ENCODE measurements at regions not wholly inside any gene's neighbourhood (a gene's known extent, or its start where the extent isn't known, plus 50 kb on each side); places are given as distances from the start of the nearest gene placed in this dataset.

GRCh38 chr12:58270966-58271705 is 329.8 kb downstream of the ATP23 start:
- Histone ChIP-seq H3K27me3 (ENCODE audit: control insufficient read depth, insufficient read depth, low read length) (no peaks in the 10 kb centered on the region; the same call in 1 of the 2 replicates), H3K36me3 (ENCODE audit: control insufficient read depth, insufficient read depth, low read length) (no peaks in the 10 kb centered on the region), H3K4me3 (ENCODE audit: low read depth, low read length) (no peak overlapping the region)
- ChIA-PET CTCF (interaction anchor here (1.1 kb wide), 1 partner anchor 96 kb away, joined by 4 read pairs; no protein-coding TSS in a partner anchor), POLR2A (no interaction called here)
- no peak for DNase-seq (ENCODE audit: low read depth)
- no peak for TF ChIP-seq CTCF (IDR thresholded peaks at IDR 0.05; ENCODE audit: insufficient read depth, low read depth, low read length)

- Histone ChIP-seq H3K4me3 (ENCODE audit: low read depth, low read length) (no peak overlapping the region), H3K27me3 (ENCODE audit: control insufficient read depth, insufficient read depth, low read length) (no peaks in the 10 kb centered on the region; the same call in 1 of the 2 replicates), H3K36me3 (ENCODE audit: control insufficient read depth, insufficient read depth, low read length) (no peaks in the 10 kb centered on the region)
- CTCF ChIA-PET, result no interaction called here
- no peak for DNase-seq (ENCODE audit: low read depth)
- TF ChIP-seq CTCF (IDR thresholded peaks at IDR 0.05; ENCODE audit: insufficient read depth, low read depth, low read length), result no peak
- POLR2A ChIA-PET, result no interaction called here
Observed at GRCh38 chr12:58272461-58272860, 331.1 kb downstream of the ATP23 start.

- Histone ChIP-seq H3K4me3 (ENCODE audit: low read depth, low read length) (no peak overlapping the region), H3K36me3 (ENCODE audit: control insufficient read depth, insufficient read depth, low read length) (no peaks in the 10 kb centered on the region), H3K27me3 (ENCODE audit: control insufficient read depth, insufficient read depth, low read length) (no peaks in the 10 kb centered on the region; the same call in 1 of the 2 replicates)
- ChIA-PET POLR2A (no interaction called here), CTCF (interaction anchor here (0.9 kb wide), 1 partner anchor 8 kb away, joined by 3 read pairs; no protein-coding TSS in a partner anchor)
- DNase-seq (ENCODE audit: low read depth), result no peak
- TF ChIP-seq CTCF (IDR thresholded peaks at IDR 0.05; ENCODE audit: insufficient read depth, low read depth, low read length), result no peak
Observed at GRCh38 chr12:58277231-58277630, 335.9 kb downstream of the ATP23 start.

- Histone ChIP-seq H3K27me3 (ENCODE audit: control insufficient read depth, insufficient read depth, low read length) (no peaks in the 10 kb centered on the region), H3K4me3 (ENCODE audit: low read depth, low read length) (no peak overlapping the region), H3K36me3 (ENCODE audit: control insufficient read depth, insufficient read depth, low read length) (no peaks in the 10 kb centered on the region)
- POLR2A ChIA-PET, result no interaction called here
- no peak for DNase-seq (ENCODE audit: low read depth)
- no peak for TF ChIP-seq CTCF (IDR thresholded peaks at IDR 0.05; ENCODE audit: insufficient read depth, low read depth, low read length)
- CTCF ChIA-PET, result no interaction called here
Observed at GRCh38 chr12:58283553-58283952, 342.2 kb downstream of the ATP23 start.

GRCh38 chr12:58285551-58285950 is 344.2 kb downstream of the ATP23 start:
- Histone ChIP-seq H3K27me3 (ENCODE audit: control insufficient read depth, insufficient read depth, low read length) (no peaks in the 10 kb centered on the region), H3K36me3 (ENCODE audit: control insufficient read depth, insufficient read depth, low read length) (no peaks in the 10 kb centered on the region), H3K4me3 (ENCODE audit: low read depth, low read length) (no peak overlapping the region)
- POLR2A ChIA-PET, result no interaction called here
- TF ChIP-seq CTCF (IDR thresholded peaks at IDR 0.05; ENCODE audit: insufficient read depth, low read depth, low read length), result no peak
- no peak for DNase-seq (ENCODE audit: low read depth)
- CTCF ChIA-PET, result interaction anchor here (1.0 kb wide), 1 partner anchor 8 kb away, joined by 3 read pairs; no protein-coding TSS in a partner anchor
